ENCODE measurements at regions not wholly inside any gene's neighbourhood (a gene's known extent, or its start where the extent isn't known, plus 50 kb on each side); places are given as distances from the start of the nearest gene placed in this dataset.
A peak's percentile ranks its signal among the peaks of the same experiment; 100 is the strongest.

DNA sequence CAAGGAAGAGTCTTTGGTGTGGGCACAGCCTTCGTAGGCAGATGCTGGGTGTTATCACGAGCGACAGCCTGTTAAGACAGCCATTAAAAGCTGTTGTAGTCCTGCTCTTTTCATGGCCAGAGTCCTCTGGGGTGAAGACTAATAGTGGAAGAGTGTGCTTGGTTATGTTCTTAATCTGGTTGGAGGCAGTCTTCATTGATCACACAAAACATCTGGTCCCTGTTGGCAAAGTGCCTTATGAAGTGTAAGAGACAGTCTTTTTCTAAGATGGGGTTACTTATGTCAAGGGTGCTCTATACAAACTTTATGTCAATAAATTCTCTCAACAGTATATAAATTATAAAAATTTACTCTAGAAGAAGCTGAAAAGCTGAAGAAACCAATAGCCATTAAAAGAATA, 280.4 kb downstream of the CAAP1 start:
- peaks cover 3% of the 10 kb centered on the region for H3K27me3 Mint-ChIP-seq (ENCODE audit: unreplicated experiment)
- peak overlapping the region; percentile 37 for H3K4me3 Mint-ChIP-seq (ENCODE audit: unreplicated experiment)
- peak overlapping the region; percentile 85 for H3K27ac Mint-ChIP-seq (ENCODE audit: unreplicated experiment)
- H3K9me3 Mint-ChIP-seq (ENCODE audit: unreplicated experiment), result peaks cover 3% of the 10 kb centered on the region
- DNase-seq, result peak; percentile 36
- peaks cover 3% of the 10 kb centered on the region for H3K4me1 Mint-ChIP-seq (ENCODE audit: low read depth, unreplicated experiment)
- no peaks in the 10 kb centered on the region for H3K36me3 Mint-ChIP-seq (ENCODE audit: unreplicated experiment)
- TF ChIP-seq, protein P1, sequence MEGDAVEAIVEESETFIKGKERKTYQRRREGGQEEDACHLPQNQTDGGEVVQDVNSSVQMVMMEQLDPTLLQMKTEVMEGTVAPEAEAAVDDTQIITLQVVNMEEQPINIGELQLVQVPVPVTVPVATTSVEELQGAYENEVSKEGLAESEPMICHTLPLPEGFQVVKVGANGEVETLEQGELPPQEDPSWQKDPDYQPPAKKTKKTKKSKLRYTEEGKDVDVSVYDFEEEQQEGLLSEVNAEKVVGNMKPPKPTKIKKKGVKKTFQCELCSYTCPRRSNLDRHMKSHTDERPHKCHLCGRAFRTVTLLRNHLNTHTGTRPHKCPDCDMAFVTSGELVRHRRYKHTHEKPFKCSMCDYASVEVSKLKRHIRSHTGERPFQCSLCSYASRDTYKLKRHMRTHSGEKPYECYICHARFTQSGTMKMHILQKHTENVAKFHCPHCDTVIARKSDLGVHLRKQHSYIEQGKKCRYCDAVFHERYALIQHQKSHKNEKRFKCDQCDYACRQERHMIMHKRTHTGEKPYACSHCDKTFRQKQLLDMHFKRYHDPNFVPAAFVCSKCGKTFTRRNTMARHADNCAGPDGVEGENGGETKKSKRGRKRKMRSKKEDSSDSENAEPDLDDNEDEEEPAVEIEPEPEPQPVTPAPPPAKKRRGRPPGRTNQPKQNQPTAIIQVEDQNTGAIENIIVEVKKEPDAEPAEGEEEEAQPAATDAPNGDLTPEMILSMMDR (IDR thresholded peaks at IDR 0.05; ENCODE audit: partially characterized antibody, unreplicated experiment), result no peak

DNA sequence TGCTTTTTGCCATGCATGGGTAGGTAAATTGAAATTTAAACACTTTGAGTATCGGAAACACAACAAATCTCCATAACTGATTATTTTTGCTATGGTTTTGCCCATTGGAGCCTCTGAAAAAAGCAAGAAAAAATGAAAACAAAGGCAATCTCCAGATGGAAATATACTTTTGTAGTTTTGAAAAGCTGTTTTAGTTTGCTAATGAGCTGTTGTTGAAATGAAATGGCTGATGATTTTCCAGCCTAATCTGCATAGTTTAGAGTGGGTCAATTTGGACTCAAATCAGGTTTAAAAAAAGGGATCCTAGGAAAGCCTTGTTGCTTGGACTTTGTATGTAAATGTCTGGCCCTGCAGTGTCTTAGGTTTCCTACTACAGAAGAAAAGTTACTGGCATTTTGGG, 285.8 kb downstream of the CAAP1 start:
- DNase-seq, result no peak
- TF ChIP-seq, protein P1 (IDR thresholded peaks at IDR 0.05; ENCODE audit: partially characterized antibody, unreplicated experiment), result no peak
- Mint-ChIP-seq H3K27ac (ENCODE audit: unreplicated experiment) (no peak overlapping the region), H3K4me1 (ENCODE audit: low read depth, unreplicated experiment) (peaks cover 16% of the 10 kb centered on the region), H3K36me3 (ENCODE audit: unreplicated experiment) (no peaks in the 10 kb centered on the region), H3K9me3 (ENCODE audit: unreplicated experiment) (no peaks in the 10 kb centered on the region), H3K27me3 (ENCODE audit: unreplicated experiment) (no peaks in the 10 kb centered on the region), H3K4me3 (ENCODE audit: unreplicated experiment) (no peak overlapping the region)

DNA sequence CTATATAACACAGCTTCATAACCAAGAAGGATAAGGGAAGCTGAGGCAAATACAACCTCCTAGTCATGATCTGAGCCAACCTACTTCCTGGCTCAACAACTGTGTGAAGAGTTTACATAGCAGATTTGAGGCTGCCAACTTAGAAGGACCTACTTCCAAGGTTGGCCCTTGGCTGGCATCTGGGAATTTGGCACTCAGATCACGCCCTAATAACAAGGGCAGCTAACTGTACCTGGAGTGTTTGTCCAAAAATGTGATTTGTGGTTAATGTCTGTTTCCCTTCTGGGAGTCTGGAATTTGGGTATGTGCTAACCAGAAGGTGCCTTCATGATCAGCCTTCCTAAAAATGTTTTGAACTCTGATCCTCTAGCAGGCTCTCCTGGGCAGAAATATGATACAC, 287.2 kb downstream of the CAAP1 start:
- no peak for DNase-seq
- Mint-ChIP-seq H3K4me1 (ENCODE audit: low read depth, unreplicated experiment) (peaks cover 16% of the 10 kb centered on the region), H3K27me3 (ENCODE audit: unreplicated experiment) (no peaks in the 10 kb centered on the region), H3K27ac (ENCODE audit: unreplicated experiment) (no peak overlapping the region), H3K9me3 (ENCODE audit: unreplicated experiment) (no peaks in the 10 kb centered on the region), H3K36me3 (ENCODE audit: unreplicated experiment) (no peaks in the 10 kb centered on the region), H3K4me3 (ENCODE audit: unreplicated experiment) (no peak overlapping the region)
- TF ChIP-seq, protein P1 (IDR thresholded peaks at IDR 0.05; ENCODE audit: partially characterized antibody, unreplicated experiment), result no peak

DNA sequence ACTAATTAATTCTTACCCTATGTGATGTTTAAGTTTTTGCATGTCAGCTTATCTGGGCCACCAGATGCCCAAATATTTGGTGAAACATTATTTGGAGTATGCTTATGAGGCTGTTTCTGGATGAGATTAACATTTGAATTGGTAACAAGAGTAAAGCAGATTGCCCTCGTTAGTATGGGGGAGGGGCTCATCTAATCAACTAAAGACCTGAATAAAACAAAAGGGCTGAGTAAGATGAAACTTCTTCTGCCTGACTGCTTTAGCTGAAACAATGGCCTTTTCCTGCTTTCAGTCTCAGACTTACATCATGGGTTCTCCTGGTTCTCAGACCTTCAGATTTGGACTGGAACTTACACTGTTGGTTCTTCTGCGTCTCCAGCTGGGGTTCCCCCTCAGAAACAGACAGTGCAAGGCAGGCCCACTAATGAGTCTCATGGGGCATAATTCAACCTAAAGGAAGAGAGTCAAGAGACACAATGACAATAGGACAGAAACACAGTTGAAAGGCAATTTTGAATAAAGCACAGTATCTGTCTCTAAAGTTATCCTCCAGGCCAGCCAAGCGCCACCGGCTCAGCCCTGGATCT, 288.4 kb downstream of the CAAP1 start:
- no peak overlapping the region for H3K27ac Mint-ChIP-seq (ENCODE audit: unreplicated experiment)
- no peaks in the 10 kb centered on the region for H3K27me3 Mint-ChIP-seq (ENCODE audit: unreplicated experiment)
- no peaks in the 10 kb centered on the region for H3K36me3 Mint-ChIP-seq (ENCODE audit: unreplicated experiment)
- no peak overlapping the region for H3K4me3 Mint-ChIP-seq (ENCODE audit: unreplicated experiment)
- peaks cover 16% of the 10 kb centered on the region for H3K4me1 Mint-ChIP-seq (ENCODE audit: low read depth, unreplicated experiment)
- no peaks in the 10 kb centered on the region for H3K9me3 Mint-ChIP-seq (ENCODE audit: unreplicated experiment)
- no peak for DNase-seq
- TF ChIP-seq, protein P1 (IDR thresholded peaks at IDR 0.05; ENCODE audit: partially characterized antibody, unreplicated experiment), result no peak

DNA sequence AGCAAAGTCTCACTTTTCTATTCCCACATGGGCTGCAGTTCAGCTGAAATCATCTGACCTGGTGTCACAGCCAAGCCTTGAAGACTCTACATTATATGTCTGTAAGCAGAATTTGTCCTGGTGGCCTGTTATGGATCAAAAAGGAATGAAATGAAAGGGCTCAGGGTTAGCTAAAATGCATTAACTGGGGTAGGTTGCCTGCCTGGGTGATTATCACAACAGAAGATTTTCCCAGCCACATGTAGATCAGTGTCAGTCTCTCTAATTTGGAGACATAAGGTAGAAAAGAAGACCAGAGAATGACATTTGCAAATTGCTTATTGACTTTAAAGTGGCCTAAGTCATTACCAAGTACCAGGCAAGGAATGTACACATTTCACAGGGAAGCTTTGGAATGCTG, 289.0 kb downstream of the CAAP1 start:
- no peaks in the 10 kb centered on the region for H3K9me3 Mint-ChIP-seq (ENCODE audit: unreplicated experiment)
- no peaks in the 10 kb centered on the region for H3K27me3 Mint-ChIP-seq (ENCODE audit: unreplicated experiment)
- H3K4me3 Mint-ChIP-seq (ENCODE audit: unreplicated experiment), result no peak overlapping the region
- no peak overlapping the region for H3K27ac Mint-ChIP-seq (ENCODE audit: unreplicated experiment)
- no peak for DNase-seq
- TF ChIP-seq, protein P1 (IDR thresholded peaks at IDR 0.05; ENCODE audit: partially characterized antibody, unreplicated experiment), result no peak
- peaks cover 16% of the 10 kb centered on the region for H3K4me1 Mint-ChIP-seq (ENCODE audit: low read depth, unreplicated experiment)
- H3K36me3 Mint-ChIP-seq (ENCODE audit: unreplicated experiment), result no peaks in the 10 kb centered on the region

Measured in glutamatergic neuron (in vitro differentiated cells).